ENCODE measurements at regions not wholly inside any gene's neighbourhood (a gene's known extent, or its start where the extent isn't known, plus 50 kb on each side); places are given as distances from the start of the nearest gene placed in this dataset.
A peak's percentile ranks its signal among the peaks of the same experiment; 100 is the strongest.
"Not testable (repeated sequence)": the region's sequence is repeated elsewhere in the genome, so short reads cannot be mapped to it uniquely, and the experiment has no call there.

DNA sequence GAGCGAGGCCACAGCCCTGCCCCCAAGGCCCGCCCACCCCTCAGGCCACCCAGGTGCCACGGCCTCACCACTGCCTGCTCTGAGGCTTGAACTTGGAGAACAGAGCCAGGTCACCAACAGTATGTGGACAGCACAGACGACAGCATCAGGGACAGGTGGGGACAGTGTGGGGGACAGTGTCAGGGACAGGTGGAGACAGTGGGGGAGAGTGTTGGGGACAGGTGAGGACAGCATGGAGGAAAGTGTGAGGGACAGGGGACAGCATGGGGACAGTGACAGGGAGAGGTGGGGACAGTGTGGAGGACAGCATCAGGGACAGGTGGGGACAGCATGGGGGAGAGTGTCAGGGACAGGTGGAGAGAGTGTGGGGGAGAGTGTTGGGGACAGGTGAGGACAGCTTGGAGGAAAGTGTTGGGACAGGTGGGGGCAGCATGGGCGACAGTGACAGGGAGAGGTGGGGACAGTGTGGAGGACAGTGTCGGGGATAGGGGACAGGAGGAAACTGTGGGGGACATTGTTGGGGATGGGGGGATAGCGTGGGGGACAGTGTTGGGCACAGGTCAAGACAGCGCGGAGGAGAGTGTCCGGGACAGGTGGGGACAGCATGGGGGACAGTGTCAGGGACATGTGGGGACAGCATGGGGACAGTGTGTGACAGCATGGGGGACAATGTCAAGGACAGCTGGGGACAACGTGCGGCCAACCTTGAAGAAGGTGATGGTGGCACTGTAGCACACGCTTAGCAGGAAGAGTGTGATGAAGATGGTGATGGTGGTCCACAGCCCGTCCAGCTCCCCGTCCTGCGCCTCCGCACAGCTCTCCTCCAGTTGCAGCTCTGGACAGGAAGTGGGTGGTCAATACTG, 114.9 kb downstream of the TMEM121 start:
- WGBS, 4 donors = 72 to 79% (median 77%) methylated on average over 10 to 17 of the region's 17 CpGs
- Histone ChIP-seq H3K4me1 (replicated peaks in 1 of 2) (no peaks in the 10 kb centered on the region), H3K27me3 (no peaks in the 10 kb centered on the region), H3K4me3 (no peak overlapping the region), H3K9me3 (replicated peaks in 1 of 3) (no peaks in the 10 kb centered on the region), H3K36me3 (replicated peaks in 1 of 2) (no peaks in the 10 kb centered on the region), H3K27ac (peak overlapping the region in 1 of 5 donors; percentile 22)
- intact Hi-C loops (cut with DNase I) = no loop called here
- no peak for DNase-seq
- TF ChIP-seq POLR2A (IDR thresholded peaks at IDR 0.05) = no peak
- TF ChIP-seq, protein P1, sequence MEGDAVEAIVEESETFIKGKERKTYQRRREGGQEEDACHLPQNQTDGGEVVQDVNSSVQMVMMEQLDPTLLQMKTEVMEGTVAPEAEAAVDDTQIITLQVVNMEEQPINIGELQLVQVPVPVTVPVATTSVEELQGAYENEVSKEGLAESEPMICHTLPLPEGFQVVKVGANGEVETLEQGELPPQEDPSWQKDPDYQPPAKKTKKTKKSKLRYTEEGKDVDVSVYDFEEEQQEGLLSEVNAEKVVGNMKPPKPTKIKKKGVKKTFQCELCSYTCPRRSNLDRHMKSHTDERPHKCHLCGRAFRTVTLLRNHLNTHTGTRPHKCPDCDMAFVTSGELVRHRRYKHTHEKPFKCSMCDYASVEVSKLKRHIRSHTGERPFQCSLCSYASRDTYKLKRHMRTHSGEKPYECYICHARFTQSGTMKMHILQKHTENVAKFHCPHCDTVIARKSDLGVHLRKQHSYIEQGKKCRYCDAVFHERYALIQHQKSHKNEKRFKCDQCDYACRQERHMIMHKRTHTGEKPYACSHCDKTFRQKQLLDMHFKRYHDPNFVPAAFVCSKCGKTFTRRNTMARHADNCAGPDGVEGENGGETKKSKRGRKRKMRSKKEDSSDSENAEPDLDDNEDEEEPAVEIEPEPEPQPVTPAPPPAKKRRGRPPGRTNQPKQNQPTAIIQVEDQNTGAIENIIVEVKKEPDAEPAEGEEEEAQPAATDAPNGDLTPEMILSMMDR (IDR thresholded peaks at IDR 0.05) = no peak

DNA sequence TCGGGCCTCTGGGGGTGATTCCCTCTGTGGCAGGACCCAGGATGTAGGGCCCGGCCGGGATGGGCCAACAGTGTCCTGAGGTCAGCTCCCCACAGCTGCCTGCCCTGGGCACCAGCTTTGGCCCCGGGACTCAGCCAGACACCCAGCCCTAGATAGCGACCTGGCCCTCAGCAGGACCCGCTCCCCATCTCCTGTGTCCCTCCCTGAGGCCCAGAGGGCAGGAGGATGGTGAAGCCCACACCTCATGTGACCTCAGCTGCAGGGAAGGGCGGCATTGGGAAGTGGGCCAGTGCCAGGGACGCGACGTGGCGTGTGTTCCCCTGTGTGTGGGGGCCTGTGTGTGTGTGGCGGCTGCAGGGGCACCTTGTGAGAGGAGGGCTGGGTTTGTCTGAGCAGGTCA, 115.6 kb downstream of the TMEM121 start:
- H3K4me3 ChIP-seq; DNase-seq; intact Hi-C loops (cut with DNase I): not testable (repeated sequence)

DNA sequence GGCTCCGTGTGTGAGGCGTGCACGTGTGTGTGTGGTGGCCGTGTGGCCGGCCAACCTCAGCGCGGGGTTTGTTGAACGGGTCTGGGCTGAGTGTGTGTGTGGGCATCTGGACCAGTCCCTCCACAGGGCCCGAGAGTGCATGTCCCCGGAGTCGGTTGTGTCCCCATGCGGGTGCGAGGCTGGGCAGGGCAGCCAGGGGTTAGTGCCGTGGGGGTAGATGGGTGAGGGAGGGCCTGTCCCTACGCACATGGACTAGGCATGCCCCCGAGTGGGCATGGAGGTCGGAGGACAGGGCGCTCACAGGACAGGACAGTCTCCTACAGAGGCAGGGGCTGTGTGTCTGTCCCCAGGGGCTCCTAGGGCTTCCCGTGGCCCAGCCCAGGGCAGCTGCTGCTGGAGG, 116.1 kb downstream of the TMEM121 start:
- H3K9me3 ChIP-seq (replicated peaks in 1 of 3); intact Hi-C loops (cut with DNase I); DNase-seq; H3K4me3 ChIP-seq; H3K36me3 ChIP-seq (replicated peaks in 1 of 2); H3K4me1 ChIP-seq (replicated peaks in 1 of 2); H3K27me3 ChIP-seq; H3K27ac ChIP-seq: not testable (repeated sequence)
- 78 to 90% (median 88%) methylated on average over 8 to 10 of the region's 19 CpGs; no CpG with 5 or more reads in 1 of the 4 donors for WGBS, 4 donors

More for the DNA sequence above, 115.6 kb downstream of the TMEM121 start:
- not testable (repeated sequence) for H3K36me3 ChIP-seq (replicated peaks in 1 of 2); H3K9me3 ChIP-seq (replicated peaks in 1 of 3); H3K27me3 ChIP-seq; H3K27ac ChIP-seq; H3K4me1 ChIP-seq (replicated peaks in 1 of 2)
- WGBS, 4 donors = 84 to 88% (median 84%) methylated on average over 3 to 10 of the region's 12 CpGs; no CpG with 5 or more reads in 1 of the 4 donors

DNA sequence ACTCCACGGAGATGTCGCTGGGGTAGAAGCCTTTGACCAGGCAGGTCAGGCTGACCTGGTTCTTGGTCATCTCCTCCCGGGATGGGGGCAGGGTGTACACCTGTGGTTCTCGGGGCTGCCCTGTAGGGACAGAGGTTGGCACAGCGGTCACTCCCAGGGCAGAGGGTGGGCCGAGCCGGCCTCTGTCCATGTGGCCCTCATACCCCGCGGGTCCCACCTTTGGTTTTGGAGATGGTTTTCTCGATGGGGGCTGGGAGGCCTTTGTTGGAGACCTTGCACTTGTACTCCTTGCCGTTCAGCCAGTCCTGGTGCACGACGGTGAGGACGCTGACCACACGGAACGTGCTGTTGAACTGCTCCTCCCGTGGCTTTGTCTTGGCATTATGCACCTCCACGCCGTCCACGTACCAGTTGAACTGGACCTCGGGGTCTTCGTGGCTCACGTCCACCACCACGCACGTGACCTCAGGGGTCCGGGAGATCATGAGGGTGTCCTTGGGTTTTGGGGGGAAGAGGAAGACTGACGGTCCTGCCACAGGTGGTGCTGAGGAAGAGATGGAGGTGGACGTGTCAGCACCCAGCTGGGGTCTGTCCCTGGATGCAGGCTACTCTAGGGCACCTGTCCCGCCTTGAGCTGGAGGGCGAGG, 117.1 kb downstream of the TMEM121 start:
- 79 to 86% (median 84%) methylated on average over 25 to 28 of the region's 30 CpGs for WGBS, 4 donors
- DNase-seq; H3K27me3 ChIP-seq; H3K36me3 ChIP-seq (replicated peaks in 1 of 2); H3K9me3 ChIP-seq (replicated peaks in 1 of 3); H3K4me3 ChIP-seq; H3K4me1 ChIP-seq (replicated peaks in 1 of 2); H3K27ac ChIP-seq; intact Hi-C loops (cut with DNase I): not testable (repeated sequence)

DNA sequence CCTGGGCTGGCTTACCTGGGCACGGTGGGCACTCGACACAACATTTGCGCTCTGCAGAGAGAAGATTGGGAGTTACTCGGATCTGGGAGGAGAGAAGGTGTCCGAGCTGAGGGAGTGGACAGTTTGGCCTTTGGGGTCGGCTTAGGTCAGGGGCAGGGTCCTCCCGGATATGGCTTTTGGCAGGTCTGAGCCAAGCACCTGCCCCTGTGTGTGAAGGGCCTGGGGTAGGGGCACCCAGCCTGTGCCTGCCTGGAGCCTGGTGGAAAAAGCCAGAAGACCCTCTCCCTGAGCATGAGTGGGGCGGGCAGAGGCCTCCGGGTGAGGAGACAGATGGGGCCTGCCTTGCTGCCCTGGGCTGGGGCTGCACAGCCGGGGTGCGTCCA, 117.7 kb downstream of the TMEM121 start:
- intact Hi-C loops (cut with DNase I); H3K27me3 ChIP-seq; H3K27ac ChIP-seq; H3K36me3 ChIP-seq (replicated peaks in 1 of 2); H3K9me3 ChIP-seq (replicated peaks in 1 of 3); DNase-seq; H3K4me1 ChIP-seq (replicated peaks in 1 of 2); H3K4me3 ChIP-seq: not testable (repeated sequence)
- 73 to 93% (median 87%) methylated on average over 3 to 11 of the region's 11 CpGs for WGBS, 4 donors

DNA sequence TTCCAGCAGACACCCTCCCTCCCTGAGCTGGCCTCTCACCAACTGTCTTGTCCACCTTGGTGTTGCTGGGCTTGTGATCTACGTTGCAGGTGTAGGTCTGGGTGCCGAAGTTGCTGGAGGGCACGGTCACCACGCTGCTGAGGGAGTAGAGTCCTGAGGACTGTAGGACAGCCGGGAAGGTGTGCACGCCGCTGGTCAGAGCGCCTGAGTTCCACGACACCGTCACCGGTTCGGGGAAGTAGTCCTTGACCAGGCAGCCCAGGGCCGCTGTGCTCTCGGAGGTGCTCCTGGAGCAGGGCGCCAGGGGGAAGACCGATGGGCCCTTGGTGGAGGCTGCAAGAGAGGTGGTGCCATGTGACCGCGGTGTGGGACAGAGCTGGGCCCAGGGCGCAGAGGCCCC, 118.1 kb downstream of the TMEM121 start:
- H3K4me1 ChIP-seq (replicated peaks in 1 of 2); H3K36me3 ChIP-seq (replicated peaks in 1 of 2); DNase-seq; H3K4me3 ChIP-seq; intact Hi-C loops (cut with DNase I); H3K27me3 ChIP-seq; H3K27ac ChIP-seq; H3K9me3 ChIP-seq (replicated peaks in 1 of 3): not testable (repeated sequence)
- WGBS, 4 donors = 81 to 100% (median 94%) methylated on average over 2 to 19 of the region's 19 CpGs

DNA sequence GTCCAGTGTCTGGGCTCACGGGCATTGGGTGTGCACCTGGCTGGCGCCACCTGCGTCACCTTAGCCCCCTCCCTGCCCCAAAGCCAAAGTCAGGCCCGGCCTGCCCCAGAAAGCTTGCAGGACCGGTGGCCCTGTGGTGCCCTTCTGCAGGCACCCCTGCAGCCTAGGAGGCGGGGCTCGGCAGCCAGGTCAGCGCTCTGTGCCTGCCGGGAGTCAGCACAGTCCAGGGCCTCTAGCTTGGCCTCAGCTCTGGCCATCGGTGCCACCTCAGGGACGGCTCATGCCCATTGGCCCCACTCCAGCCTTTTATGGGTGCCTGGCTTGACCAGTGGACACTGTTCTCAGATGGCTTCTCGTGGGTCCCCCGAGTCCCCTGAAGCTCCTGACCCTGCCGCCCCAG, 118.5 kb downstream of the TMEM121 start:
- H3K9me3 ChIP-seq (replicated peaks in 1 of 3); H3K27ac ChIP-seq; DNase-seq; H3K4me3 ChIP-seq; intact Hi-C loops (cut with DNase I); H3K36me3 ChIP-seq (replicated peaks in 1 of 2); H3K27me3 ChIP-seq; H3K4me1 ChIP-seq (replicated peaks in 1 of 2): not testable (repeated sequence)
- WGBS, 4 donors = 76% methylated on average over 9 of the region's 14 CpGs; no CpG with 5 or more reads in 3 of the 4 donors

DNA sequence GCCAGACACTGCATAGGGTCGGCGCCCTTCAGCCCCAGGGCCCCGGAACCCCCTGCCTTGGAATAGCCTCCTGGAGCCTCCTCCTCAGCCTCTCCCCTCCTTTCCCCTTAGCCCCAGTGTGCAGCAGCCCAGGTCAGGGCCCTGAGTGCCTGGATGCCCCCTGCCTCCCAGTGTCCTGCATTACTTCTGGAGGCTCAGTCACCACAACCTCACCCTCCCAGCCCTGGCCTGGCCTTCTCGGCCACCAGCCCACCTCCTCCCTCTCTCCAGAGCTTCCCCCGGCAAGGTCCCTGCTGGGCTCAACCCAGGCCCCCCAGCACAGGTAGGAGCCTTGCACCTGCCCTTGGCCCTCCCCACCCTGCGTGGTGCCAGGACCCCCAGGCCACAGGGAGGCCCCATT, 119.0 kb downstream of the TMEM121 start:
- H3K27ac ChIP-seq; DNase-seq; H3K27me3 ChIP-seq; H3K36me3 ChIP-seq (replicated peaks in 1 of 2); intact Hi-C loops (cut with DNase I); H3K9me3 ChIP-seq (replicated peaks in 1 of 3); H3K4me3 ChIP-seq; H3K4me1 ChIP-seq (replicated peaks in 1 of 2): not testable (repeated sequence)
- no CpG with 5 or more reads among the region's 6 CpGs for WGBS, 4 donors
